Right lobe of liver (tissue), 4 donors: ENCODE measurements at regions not wholly inside any gene's neighbourhood (a gene's known extent, or its start where the extent isn't known, plus 50 kb on each side); places are given as distances from the start of the nearest gene placed in this dataset.

Source experiments
- POLR2A ChIP-seq: fragments of 450-650 bp; IDR thresholded peaks from one replicate; pipeline ENCODE4 v1.6.1; 2017; ENCODE audit warnings: antibody characterized with exemption, mild to moderate bottlenecking
- TF ChIP-seq, protein P1 (sequence below), 4 donors: fragments of 200-600 bp in 3 of 4; fragments of 450-650 bp in 1 of 4; IDR thresholded peaks; one replicate each; pipeline versions ENCODE4 v1.5.1 to v1.8.0; 2016 to 2022; ENCODE audit warnings: antibody characterized with exemption in 4 of 4, mild to moderate bottlenecking in 2 of 4
- donor health status: DM: no; HTN: no; CAD: no.
- donor health status: DM: no; HTN: no; CAD: no.
- donor health status: DM: no; HTN: yes; CAD: no.

DNA sequence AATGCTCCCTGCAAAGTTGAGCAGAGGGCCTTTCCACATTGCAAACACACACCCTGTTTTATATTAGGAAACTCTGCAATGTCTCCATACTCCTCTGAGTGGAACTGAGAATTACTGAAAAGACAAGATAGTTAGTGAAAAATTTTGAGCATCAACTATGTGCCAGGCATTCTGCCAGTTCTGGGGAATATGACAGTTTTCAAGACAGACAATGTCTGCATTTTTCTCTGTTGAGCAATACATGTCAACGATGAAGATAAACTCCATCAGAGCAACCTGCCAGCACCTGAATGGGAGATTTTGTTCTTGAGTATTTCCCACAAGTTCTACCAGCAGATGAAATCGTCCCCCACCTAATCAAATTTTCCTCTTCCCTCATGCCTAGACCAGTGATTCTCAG, 203.4 kb upstream of the BMPER start:
- TF ChIP-seq POLR2A: no peak
- TF ChIP-seq, protein P1, sequence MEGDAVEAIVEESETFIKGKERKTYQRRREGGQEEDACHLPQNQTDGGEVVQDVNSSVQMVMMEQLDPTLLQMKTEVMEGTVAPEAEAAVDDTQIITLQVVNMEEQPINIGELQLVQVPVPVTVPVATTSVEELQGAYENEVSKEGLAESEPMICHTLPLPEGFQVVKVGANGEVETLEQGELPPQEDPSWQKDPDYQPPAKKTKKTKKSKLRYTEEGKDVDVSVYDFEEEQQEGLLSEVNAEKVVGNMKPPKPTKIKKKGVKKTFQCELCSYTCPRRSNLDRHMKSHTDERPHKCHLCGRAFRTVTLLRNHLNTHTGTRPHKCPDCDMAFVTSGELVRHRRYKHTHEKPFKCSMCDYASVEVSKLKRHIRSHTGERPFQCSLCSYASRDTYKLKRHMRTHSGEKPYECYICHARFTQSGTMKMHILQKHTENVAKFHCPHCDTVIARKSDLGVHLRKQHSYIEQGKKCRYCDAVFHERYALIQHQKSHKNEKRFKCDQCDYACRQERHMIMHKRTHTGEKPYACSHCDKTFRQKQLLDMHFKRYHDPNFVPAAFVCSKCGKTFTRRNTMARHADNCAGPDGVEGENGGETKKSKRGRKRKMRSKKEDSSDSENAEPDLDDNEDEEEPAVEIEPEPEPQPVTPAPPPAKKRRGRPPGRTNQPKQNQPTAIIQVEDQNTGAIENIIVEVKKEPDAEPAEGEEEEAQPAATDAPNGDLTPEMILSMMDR (IDR thresholded peaks at IDR 0.05): no peak
